ENCODE measurements at regions not wholly inside any gene's neighbourhood (a gene's known extent, or its start where the extent isn't known, plus 50 kb on each side); places are given as distances from the start of the nearest gene placed in this dataset.

- peak; percentile 40 for DNase-seq
- no peak for TF ChIP-seq CTCF (IDR thresholded peaks at IDR 0.05)
- Histone ChIP-seq H3K36me3 (no peaks in the 10 kb centered on the region), H3K4me3 (no peak overlapping the region), H3K27me3 (no peaks in the 10 kb centered on the region), H3K27ac (no peak overlapping the region), H3K4me1 (peaks cover 25% of the 10 kb centered on the region), H3K9me3 (no peaks in the 10 kb centered on the region)
- ATAC-seq = no peak
- intact Hi-C loops (cut with DNase I) = no loop called here
Observed at GRCh38 chr2:128444121-128444771, 125.6 kb upstream of the HS6ST1 start.

DNA sequence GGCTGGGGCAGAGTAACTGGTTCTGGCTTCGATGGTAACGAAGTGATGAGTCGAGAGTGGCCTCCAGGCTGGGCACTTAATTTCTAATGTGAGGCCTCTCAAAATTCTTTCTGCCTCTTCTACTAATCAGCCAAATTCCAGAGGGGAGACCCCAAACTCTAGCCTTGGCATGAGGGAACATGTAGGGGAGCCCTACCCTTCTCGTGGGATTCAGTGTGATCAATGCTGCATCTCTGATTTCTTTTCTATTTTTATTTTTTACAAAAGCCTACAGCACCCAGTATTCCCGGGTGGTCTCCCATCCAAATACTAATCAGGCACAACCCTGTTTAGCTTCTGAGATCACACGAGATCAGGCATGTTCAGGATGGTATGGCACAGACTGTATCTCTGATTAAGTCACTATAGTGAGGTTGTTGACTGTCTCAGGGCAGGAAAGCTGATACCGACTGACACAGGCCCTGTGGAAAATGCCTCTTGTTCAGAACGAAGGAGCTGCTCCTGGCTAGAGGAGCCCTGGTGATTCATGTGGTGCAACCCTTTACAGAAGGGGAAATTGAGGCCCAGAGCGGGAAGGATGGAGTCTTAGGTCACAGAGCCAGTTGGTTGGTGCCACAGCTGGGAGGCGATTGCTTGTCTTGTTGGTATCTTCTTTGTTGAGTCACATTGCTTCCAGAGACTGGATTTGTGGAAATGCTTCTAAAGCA, 126.3 kb upstream of the HS6ST1 start:
- DNase-seq (peak; percentile 16), ATAC-seq (no peak)
- Histone ChIP-seq H3K36me3 (no peaks in the 10 kb centered on the region), H3K4me3 (no peak overlapping the region), H3K4me1 (peaks cover 25% of the 10 kb centered on the region), H3K9me3 (no peaks in the 10 kb centered on the region), H3K27me3 (no peaks in the 10 kb centered on the region), H3K27ac (no peak overlapping the region)
- intact Hi-C loops (cut with DNase I) = no loop called here
- TF ChIP-seq CTCF (IDR thresholded peaks at IDR 0.05) = no peak

DNA sequence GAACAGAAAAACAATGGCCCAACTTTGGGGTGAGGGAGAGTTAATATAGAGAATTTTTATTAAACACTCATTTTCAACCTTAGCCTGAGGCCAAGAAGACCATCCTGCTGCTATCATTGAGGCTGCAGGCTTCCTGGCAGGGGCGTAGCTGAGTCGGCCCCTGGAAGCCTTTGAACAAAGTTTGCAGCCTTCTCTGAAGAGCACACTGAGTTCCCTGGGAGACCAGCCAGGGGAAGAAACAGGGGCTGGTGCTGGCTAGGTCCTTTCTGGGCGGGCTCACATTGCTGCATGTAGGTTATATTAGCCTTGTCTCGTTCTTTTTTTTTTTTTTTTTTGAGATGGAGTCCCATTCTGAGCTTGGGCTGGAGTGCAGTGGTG, 126.8 kb upstream of the HS6ST1 start:
- DNase-seq (peak; percentile 44), ATAC-seq (no peak)
- Histone ChIP-seq H3K27ac (no peak overlapping the region), H3K4me1 (peaks cover 25% of the 10 kb centered on the region), H3K9me3 (no peaks in the 10 kb centered on the region), H3K36me3 (no peaks in the 10 kb centered on the region), H3K4me3 (no peak overlapping the region), H3K27me3 (no peaks in the 10 kb centered on the region)
- intact Hi-C loops (cut with DNase I) = no loop called here
- no peak for TF ChIP-seq CTCF (IDR thresholded peaks at IDR 0.05)

DNA sequence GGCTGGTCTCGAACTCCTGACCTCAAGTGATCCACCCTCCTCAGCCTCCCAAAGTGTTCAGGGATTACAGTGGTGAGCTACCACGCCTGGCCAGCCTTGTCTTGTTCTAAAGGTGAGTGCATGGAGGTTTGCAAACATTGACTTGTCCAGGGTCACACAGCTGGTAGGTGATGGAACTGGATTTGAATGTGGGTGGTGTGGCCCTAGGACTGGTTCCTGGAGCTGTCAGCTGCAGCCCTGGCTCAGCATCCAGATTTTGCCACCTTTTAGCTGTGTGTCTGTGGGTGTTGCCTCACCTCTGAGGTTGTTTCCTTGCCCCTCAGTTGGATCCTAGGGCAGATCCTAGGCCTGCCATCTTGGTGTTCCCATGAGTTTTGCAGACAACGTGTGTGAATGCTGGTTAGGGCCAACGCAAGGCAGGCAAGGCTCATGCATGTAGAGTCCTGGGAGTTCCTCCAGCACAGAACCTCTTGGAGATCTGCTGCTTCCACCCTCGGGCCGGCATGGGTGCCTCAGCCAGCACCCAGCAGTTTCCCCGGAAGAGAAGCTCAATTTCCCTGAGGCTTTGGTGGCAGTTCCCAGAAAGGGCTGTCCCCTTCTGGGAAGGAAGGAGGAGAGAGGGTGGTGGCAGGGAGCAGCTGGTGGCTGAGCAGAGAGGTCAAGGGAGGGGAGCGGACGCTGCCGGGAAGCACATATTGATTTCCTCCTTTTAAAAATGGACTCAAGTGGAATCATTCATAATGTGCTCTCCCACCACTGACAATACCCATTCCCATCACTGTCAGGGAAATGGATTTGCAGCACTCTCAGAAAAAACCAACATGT, 127.6 kb upstream of the HS6ST1 start:
- Histone ChIP-seq H3K36me3 (no peaks in the 10 kb centered on the region), H3K4me3 (no peak overlapping the region), H3K4me1 (peaks cover 25% of the 10 kb centered on the region), H3K9me3 (no peaks in the 10 kb centered on the region), H3K27me3 (no peaks in the 10 kb centered on the region), H3K27ac (peak overlapping the region; percentile 18)
- ATAC-seq = no peak
- intact Hi-C loops (cut with DNase I) = no loop called here
- TF ChIP-seq CTCF (IDR thresholded peaks at IDR 0.05) = no peak
- peak; percentile 46 for DNase-seq

- peaks cover 21% of the 10 kb centered on the region for H3K4me1 ChIP-seq
- no peak overlapping the region for H3K4me3 ChIP-seq
- DNase-seq (peak; percentile 60), ATAC-seq (no peak)
- no peaks in the 10 kb centered on the region for H3K36me3 ChIP-seq
- peak overlapping the region; percentile 47 for H3K27ac ChIP-seq
- H3K9me3 ChIP-seq = no peaks in the 10 kb centered on the region
- intact Hi-C loops (cut with DNase I) = no loop called here
- H3K27me3 ChIP-seq = no peaks in the 10 kb centered on the region
- TF ChIP-seq CTCF (IDR thresholded peaks at IDR 0.05) = no peak
Observed at GRCh38 chr2:128446874-128447537, 128.3 kb upstream of the HS6ST1 start.
